ENCODE measurements at regions not wholly inside any gene's neighbourhood (a gene's known extent, or its start where the extent isn't known, plus 50 kb on each side); places are given as distances from the start of the nearest gene placed in this dataset.

GRCh38 chr17:13957636-13958035, 111.7 kb upstream of the COX10 start:
- TF ChIP-seq CTCF (conservative IDR thresholded peaks at IDR 0.05; ENCODE audit: low read depth in 2 of 2) (no peak), POLR2AphosphoS5 (IDR thresholded peaks at IDR 0.05; ENCODE audit: low read depth) (no peak), EZH2phosphoT487 (IDR thresholded peaks at IDR 0.05; ENCODE audit: unreplicated experiment) (no peak), ZNF114 (CRISPR knock-in tag; IDR thresholded peaks at IDR 0.05) (no peak)

Data from GM23338 (cell line).